SK-N-SH (cell line): ENCODE measurements at regions not wholly inside any gene's neighbourhood (a gene's known extent, or its start where the extent isn't known, plus 50 kb on each side); places are given as distances from the start of the nearest gene placed in this dataset.

Source experiments
- CTCF ChIA-PET: fragments of 300-600, 350-600 bp; formaldehyde crosslinking; extraction: SDS; loops from one replicate; lab custom pipeline; 2021; lab: Yijun Ruan, JAX
- POLR2A ChIA-PET: fragments of 350-600 bp; sonication (Branson Sonifier 250); formaldehyde crosslinking; extraction: SDS; loops from one replicate; lab custom pipeline; 2020; ENCODE audit warnings: antibody characterized with exemption, inconsistent platforms; lab: Yijun Ruan, JAX
- DNase-seq: peaks from one replicate; pipeline ENCODE4 v3.0.0; 2012
- H2AFZ ChIP-seq: fragments of 200-600 bp; sonication (generic); 2 replicates; pipeline ENCODE4 v1.8.1; 2016; ENCODE audit warnings: antibody characterized with exemption, mild to moderate bottlenecking, low read depth
- H3F3A ChIP-seq: fragments of 200-600 bp; sonication (generic); replicated peaks from 2 replicates; pipeline ENCODE3; 2016; ENCODE audit warnings: antibody characterized with exemption, mild to moderate bottlenecking; ENCODE audit not compliant: insufficient read depth
- H3K27ac ChIP-seq, 2 experiments: fragments of 200-500 bp in 1 of 2; fragments of 200-600 bp in 1 of 2; sonication (Bioruptor generic) in 1 of 2; sonication (generic), shearing (Covaris generic) in 1 of 2; 2 replicates each; pipeline versions ENCODE4 v1.5.1 to v1.6.1; 2014 to 2016; ENCODE audit warnings: low read depth in 2 of 2, inconsistent platforms in 1 of 2, low read length in 1 of 2, mild to moderate bottlenecking in 1 of 2, mixed read lengths in 1 of 2
- H3K27me3 ChIP-seq: fragments of 200-600 bp; sonication (generic), shearing (Covaris generic); 2 replicates; pipeline ENCODE4 v1.6.1; 2016; ENCODE audit warnings: mixed run types; ENCODE audit not compliant: insufficient read depth
- H3K36me3 ChIP-seq, 2 experiments: fragments of 200-500 bp in 1 of 2; fragments of 200-600 bp in 1 of 2; sonication (Bioruptor generic) in 1 of 2; sonication (generic) in 1 of 2; replicated peaks in 1 of 2; 2 replicates each; pipeline versions ENCODE3 to v1.5.1; 2014 to 2016; ENCODE audit warnings: low read length in 1 of 2, mild to moderate bottlenecking in 1 of 2; ENCODE audit not compliant: insufficient read depth in 2 of 2, control insufficient read depth in 1 of 2
- H3K4me1 ChIP-seq, 2 experiments: fragments of 200-500 bp in 1 of 2; fragments of 200-600 bp in 1 of 2; sonication (Bioruptor generic) in 1 of 2; sonication (generic), shearing (Covaris generic) in 1 of 2; 2 replicates each; pipeline versions ENCODE4 v1.5.1 to v1.6.1; 2014 to 2016; ENCODE audit warnings: low read depth in 1 of 2, low read length in 1 of 2, mixed run types in 1 of 2; ENCODE audit not compliant: insufficient read depth in 2 of 2, control insufficient read depth in 1 of 2
- H3K4me2 ChIP-seq: fragments of 200-600 bp; sonication (generic), shearing (Covaris generic); 2 replicates; pipeline ENCODE4 v1.6.1; 2017; ENCODE audit warnings: mixed run types
- H3K4me3 ChIP-seq, 2 experiments: fragments of 200-500 bp in 1 of 2; fragments of 200-600 bp in 1 of 2; sonication (Bioruptor generic) in 1 of 2; sonication (generic), shearing (Covaris generic) in 1 of 2; 2 replicates each; pipeline versions ENCODE4 v1.5.1 to v1.8.1; 2014 to 2016; ENCODE audit warnings: low read depth in 2 of 2, inconsistent platforms in 1 of 2, low read length in 1 of 2, mild to moderate bottlenecking in 1 of 2, mixed read lengths in 1 of 2, moderate library complexity in 1 of 2
- H3K79me2 ChIP-seq: fragments of 200-600 bp; sonication (generic); 2 replicates; pipeline ENCODE4 v1.8.1; 2017; ENCODE audit warnings: mild to moderate bottlenecking; ENCODE audit not compliant: insufficient read depth
- H3K9ac ChIP-seq: fragments of 200-600 bp; sonication (generic); 2 replicates; pipeline ENCODE4 v1.6.1; 2017; ENCODE audit warnings: mixed run types
- H3K9me2 ChIP-seq: fragments of 200-600 bp; sonication (generic); 2 replicates; pipeline ENCODE4 v1.6.1; 2017; ENCODE audit warnings: mixed run types
- H3K9me3 ChIP-seq: fragments of 200-600 bp; sonication (generic); 2 replicates; pipeline ENCODE4 v1.6.1; 2017; ENCODE audit warnings: mixed run types, mild to moderate bottlenecking, moderate library complexity
- H4K20me1 ChIP-seq: fragments of 200-600 bp; sonication (generic); 2 replicates; pipeline ENCODE4 v1.6.1; 2017; ENCODE audit warnings: mild to moderate bottlenecking, mixed run types; ENCODE audit not compliant: insufficient read depth
- EZH2phosphoT487 ChIP-seq: fragments of 200-600 bp; sonication (generic); IDR thresholded peaks from 2 replicates; pipeline ENCODE4 v1.6.1; 2017; ENCODE audit warnings: low read depth, mixed run types, mild to moderate bottlenecking, antibody characterized with exemption, moderate library complexity, borderline replicate concordance
- FOSL2 ChIP-seq: IDR thresholded peaks from 2 replicates; pipeline ENCODE4 v1.4.0; 2012; ENCODE audit warnings: low read depth, mild to moderate bottlenecking, moderate library complexity, borderline replicate concordance
- FOXJ3 ChIP-seq: sonication (generic); formaldehyde crosslinking; IDR thresholded peaks from 2 replicates; pipeline ENCODE4 v1.5.1; 2020; ENCODE audit warnings: mild to moderate bottlenecking, missing genetic modification reagents
- GABPA ChIP-seq: IDR thresholded peaks from 2 replicates; pipeline ENCODE4 v1.4.0; 2012; ENCODE audit warnings: low read depth, mild to moderate bottlenecking
- IRF3 ChIP-seq: fragments of 150-350 bp; IDR thresholded peaks from 2 replicates; pipeline ENCODE4 v1.6.1; 2016; ENCODE audit warnings: mild to moderate bottlenecking, low read depth, low read length
- MAX ChIP-seq: IDR thresholded peaks from 2 replicates; pipeline ENCODE4 v1.4.0; 2012; ENCODE audit warnings: low read depth
- PBX3 ChIP-seq: IDR thresholded peaks from 2 replicates; pipeline ENCODE4; 2012
- RCOR1 ChIP-seq: fragments of 150-350 bp; IDR thresholded peaks from 2 replicates; pipeline ENCODE4 v1.6.1; 2017; ENCODE audit warnings: antibody characterized with exemption, low read length
- REST ChIP-seq: IDR thresholded peaks from 2 replicates; pipeline ENCODE4 v1.6.1; 2012; ENCODE audit warnings: mild to moderate bottlenecking, low read depth, low read length, moderate library complexity
- SMC3 ChIP-seq: IDR thresholded peaks from 2 replicates; pipeline ENCODE4 v1.6.1; 2012; ENCODE audit warnings: low read depth, low read length, improper control_type of control experiment
- TAF1 ChIP-seq: IDR thresholded peaks from 2 replicates; pipeline ENCODE4 v1.6.1; 2012; ENCODE audit warnings: low read depth, mild to moderate bottlenecking, low read length, moderate library complexity, borderline replicate concordance
- TCF12 ChIP-seq: IDR thresholded peaks from 2 replicates; pipeline ENCODE4 v1.4.0; 2012
- TEAD4 ChIP-seq: IDR thresholded peaks from 2 replicates; pipeline ENCODE4 v1.4.0; 2012; ENCODE audit warnings: mild to moderate bottlenecking, borderline replicate concordance; ENCODE audit not compliant: insufficient read depth
- USF2 ChIP-seq: fragments of 150-350 bp; IDR thresholded peaks from 2 replicates; pipeline ENCODE4 v1.6.1; 2017; ENCODE audit warnings: antibody characterized with exemption, low read length, low read depth, borderline replicate concordance
- WGBS: methylation state at CpG from one replicate; pipeline ENCODE4 v1.1.6; 2017; ENCODE audit warnings: low lambda C conversion rate; 5-methylcytosine and 5-hydroxymethylcytosine counted together

- Histone ChIP-seq H3K4me3 (no peak overlapping the region), H3K9me2 (no peaks in the 10 kb centered on the region), H3K9ac (no peak overlapping the region), H2AFZ (no peak overlapping the region), H3K79me2 (no peaks in the 10 kb centered on the region), H4K20me1 (no peaks in the 10 kb centered on the region), H3K9me3 (no peaks in the 10 kb centered on the region), H3K27me3 (no peaks in the 10 kb centered on the region), H3K4me1 (no peaks in the 10 kb centered on the region), H3K27ac (no peak overlapping the region), H3K4me2 (no peak overlapping the region), H3K36me3 (no peaks in the 10 kb centered on the region), H3F3A (no peaks in the 10 kb centered on the region)
- ChIA-PET POLR2A (no interaction called here), CTCF (no interaction called here)
- DNase-seq = no peak
- no peak for TF ChIP-seq RCOR1
- TF ChIP-seq EZH2phosphoT487 = no peak
- TF ChIP-seq REST = no peak
- no peak for TF ChIP-seq GABPA
- no peak for TF ChIP-seq FOSL2
- TF ChIP-seq MAX = no peak
- no peak for TF ChIP-seq SMC3
- TF ChIP-seq TCF12 = no peak
- no peak for TF ChIP-seq USF2
- TF ChIP-seq PBX3 = no peak
- no peak for TF ChIP-seq IRF3
- no peak for TF ChIP-seq TEAD4
- no peak for TF ChIP-seq FOXJ3
- TF ChIP-seq TAF1 = no peak
- WGBS = 34% methylated on average over 5 of the region's 5 CpGs
Measured at GRCh38 chr4:135201081-135201480, 999.5 kb upstream of the PABPC4L start.
